ENCODE measurements at regions not wholly inside any gene's neighbourhood (a gene's known extent, or its start where the extent isn't known, plus 50 kb on each side); places are given as distances from the start of the nearest gene placed in this dataset.

DNA sequence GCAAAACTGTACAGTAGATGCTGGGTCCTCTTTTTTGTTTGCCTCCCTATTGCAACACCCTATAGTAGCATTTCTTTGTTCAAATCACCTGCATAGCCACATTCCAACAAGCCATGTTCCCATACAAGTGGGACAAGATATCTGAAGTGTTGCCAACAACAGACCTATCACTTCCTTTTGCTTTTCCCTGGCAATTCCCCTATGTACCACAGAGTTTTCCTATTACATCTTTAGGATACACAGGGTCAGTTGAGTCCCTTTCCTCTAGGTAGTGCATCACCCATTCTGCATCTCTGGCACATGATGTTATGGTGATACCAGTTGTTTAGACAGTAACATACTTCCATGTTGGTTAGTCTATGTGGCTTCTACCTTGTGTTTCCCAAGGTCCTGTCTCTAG is 125.1 kb upstream of the FBXL7 start:
- TF ChIP-seq FOS (IDR thresholded peaks at IDR 0.05; ENCODE audit: low read depth, low read length) (no peak), RFX5 (IDR thresholded peaks at IDR 0.05; ENCODE audit: low read depth, low read length) (no peak), MAFK (IDR thresholded peaks at IDR 0.05; ENCODE audit: low read depth, low read length) (no peak), RCOR1 (IDR thresholded peaks at IDR 0.05; ENCODE audit: insufficient replicate concordance, low read length) (no peak), CEBPB (IDR thresholded peaks at IDR 0.05; ENCODE audit: low read depth, low read length) (no peak), CHD1 (IDR thresholded peaks at IDR 0.05; ENCODE audit: low read depth, low read length) (no peak), MAZ (IDR thresholded peaks at IDR 0.05; ENCODE audit: borderline replicate concordance, low read depth, low read length) (no peak), NFE2L2 (IDR thresholded peaks at IDR 0.05; ENCODE audit: low read depth, low read length) (no peak), BHLHE40 (IDR thresholded peaks at IDR 0.05; ENCODE audit: low read depth, low read length) (no peak), MXI1 (IDR thresholded peaks at IDR 0.05; ENCODE audit: borderline replicate concordance, low read depth, low read length) (no peak), POLR2A (IDR thresholded peaks at IDR 0.05; ENCODE audit: low read depth, low read length) (no peak), RAD21 (IDR thresholded peaks at IDR 0.05; ENCODE audit: low read length) (no peak), SMC3 (IDR thresholded peaks at IDR 0.05; ENCODE audit: low read depth, low read length) (no peak)
- TF ChIP-seq, protein P1, sequence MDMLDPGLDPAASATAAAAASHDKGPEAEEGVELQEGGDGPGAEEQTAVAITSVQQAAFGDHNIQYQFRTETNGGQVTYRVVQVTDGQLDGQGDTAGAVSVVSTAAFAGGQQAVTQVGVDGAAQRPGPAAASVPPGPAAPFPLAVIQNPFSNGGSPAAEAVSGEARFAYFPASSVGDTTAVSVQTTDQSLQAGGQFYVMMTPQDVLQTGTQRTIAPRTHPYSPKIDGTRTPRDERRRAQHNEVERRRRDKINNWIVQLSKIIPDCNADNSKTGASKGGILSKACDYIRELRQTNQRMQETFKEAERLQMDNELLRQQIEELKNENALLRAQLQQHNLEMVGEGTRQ (IDR thresholded peaks at IDR 0.05; ENCODE audit: low read depth, low read length), result no peak
- TF ChIP-seq, protein P2, sequence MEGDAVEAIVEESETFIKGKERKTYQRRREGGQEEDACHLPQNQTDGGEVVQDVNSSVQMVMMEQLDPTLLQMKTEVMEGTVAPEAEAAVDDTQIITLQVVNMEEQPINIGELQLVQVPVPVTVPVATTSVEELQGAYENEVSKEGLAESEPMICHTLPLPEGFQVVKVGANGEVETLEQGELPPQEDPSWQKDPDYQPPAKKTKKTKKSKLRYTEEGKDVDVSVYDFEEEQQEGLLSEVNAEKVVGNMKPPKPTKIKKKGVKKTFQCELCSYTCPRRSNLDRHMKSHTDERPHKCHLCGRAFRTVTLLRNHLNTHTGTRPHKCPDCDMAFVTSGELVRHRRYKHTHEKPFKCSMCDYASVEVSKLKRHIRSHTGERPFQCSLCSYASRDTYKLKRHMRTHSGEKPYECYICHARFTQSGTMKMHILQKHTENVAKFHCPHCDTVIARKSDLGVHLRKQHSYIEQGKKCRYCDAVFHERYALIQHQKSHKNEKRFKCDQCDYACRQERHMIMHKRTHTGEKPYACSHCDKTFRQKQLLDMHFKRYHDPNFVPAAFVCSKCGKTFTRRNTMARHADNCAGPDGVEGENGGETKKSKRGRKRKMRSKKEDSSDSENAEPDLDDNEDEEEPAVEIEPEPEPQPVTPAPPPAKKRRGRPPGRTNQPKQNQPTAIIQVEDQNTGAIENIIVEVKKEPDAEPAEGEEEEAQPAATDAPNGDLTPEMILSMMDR (conservative IDR thresholded peaks at IDR 0.05; ENCODE audit: low read depth, low read length), result no peak
- TF ChIP-seq, protein P3, sequence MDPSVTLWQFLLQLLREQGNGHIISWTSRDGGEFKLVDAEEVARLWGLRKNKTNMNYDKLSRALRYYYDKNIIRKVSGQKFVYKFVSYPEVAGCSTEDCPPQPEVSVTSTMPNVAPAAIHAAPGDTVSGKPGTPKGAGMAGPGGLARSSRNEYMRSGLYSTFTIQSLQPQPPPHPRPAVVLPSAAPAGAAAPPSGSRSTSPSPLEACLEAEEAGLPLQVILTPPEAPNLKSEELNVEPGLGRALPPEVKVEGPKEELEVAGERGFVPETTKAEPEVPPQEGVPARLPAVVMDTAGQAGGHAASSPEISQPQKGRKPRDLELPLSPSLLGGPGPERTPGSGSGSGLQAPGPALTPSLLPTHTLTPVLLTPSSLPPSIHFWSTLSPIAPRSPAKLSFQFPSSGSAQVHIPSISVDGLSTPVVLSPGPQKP (IDR thresholded peaks at IDR 0.05; ENCODE audit: borderline replicate concordance, low read depth, low read length), result no peak
- H3K27me3 ChIP-seq (ENCODE audit: control insufficient read depth, insufficient read depth, low read length), result no peaks in the 10 kb centered on the region; the same call in 1 of the 2 replicates
- H3K36me3 ChIP-seq (ENCODE audit: control insufficient read depth, insufficient read depth, low read length), result no peaks in the 10 kb centered on the region
- ChIA-PET CTCF (no interaction called here), POLR2A (ENCODE audit: unreplicated experiment) (no interaction called here)
- no peak overlapping the region for H3K18ac ChIP-seq (ENCODE audit: low read depth, low read length)
- no peak overlapping the region for H2AFZ ChIP-seq (replicated peaks; ENCODE audit: low read length, poor library complexity)
- no peaks in the 10 kb centered on the region for H4K20me1 ChIP-seq (ENCODE audit: insufficient read depth, low read length)
- BruUV-seq (replicated peaks), result no TSS peak
- H3K4me1 ChIP-seq (ENCODE audit: control insufficient read depth, insufficient read depth, low read length), result no peaks in the 10 kb centered on the region
- no peaks in the 10 kb centered on the region for H3K79me1 ChIP-seq (ENCODE audit: low read depth in 1 of 2, low read length in 2 of 2)
- intact Hi-C loops (cut with micrococcal nuclease) (no loop called here), in situ Hi-C loops (cut with MboI; ENCODE audit: low sequenced_read_pairs) (no loop called here), dilution Hi-C loops (cut with HindIII; ENCODE audit: low sequenced_read_pairs, unreplicated experiment) (no loop called here)
- no peak overlapping the region for H4K5ac ChIP-seq (ENCODE audit: low read depth, low read length)
- no peak overlapping the region for H3K4me3 ChIP-seq (ENCODE audit: insufficient read depth, low read depth, low read length)
- H3K14ac ChIP-seq (replicated peaks; ENCODE audit: low read depth, low read length), result no peak overlapping the region
- no peak overlapping the region for H3K23ac ChIP-seq (ENCODE audit: low read depth, low read length)
- no peak overlapping the region for H3K4me2 ChIP-seq (ENCODE audit: low read depth, low read length)
- H4K91ac ChIP-seq (ENCODE audit: insufficient read depth, low read depth, low read length), result no peak overlapping the region
- no peak overlapping the region for H3K56ac ChIP-seq (ENCODE audit: extremely low read depth, insufficient read depth, low read length)
- no peaks in the 10 kb centered on the region for H3K9me3 ChIP-seq (ENCODE audit: control insufficient read depth, insufficient read depth, low read length)
- no peak overlapping the region for H3K27ac ChIP-seq (ENCODE audit: insufficient read depth, low read length)
- H4K8ac ChIP-seq (ENCODE audit: low read depth in 2 of 2, low read length in 2 of 2), result no peak overlapping the region
- no peak overlapping the region for H2BK120ac ChIP-seq (ENCODE audit: low read depth, low read length)
- H3K9me1 ChIP-seq (ENCODE audit: insufficient read depth, low read length), result no peaks in the 10 kb centered on the region; the same call in 1 of the 2 replicates
- no peak overlapping the region for H3K4ac ChIP-seq (ENCODE audit: low read depth, low read length)
- H3K9ac ChIP-seq (ENCODE audit: low read depth, low read length), result no peak overlapping the region
- ATAC-seq (ENCODE audit: low read depth), result no peak
- no peak overlapping the region for H2BK5ac ChIP-seq (ENCODE audit: low read depth, low read length, poor library complexity, severe bottlenecking)
- no peak for DNase-seq
- H2AK5ac ChIP-seq (ENCODE audit: low read depth, low read length), result no peak overlapping the region
- no peak overlapping the region for H2AK9ac ChIP-seq (replicated peaks; ENCODE audit: low read depth, low read length, poor library complexity)
- H2BK15ac ChIP-seq (ENCODE audit: low read depth, low read length), result no peak overlapping the region
- no peak overlapping the region for H2BK20ac ChIP-seq (ENCODE audit: low read depth, low read length)

All from IMR-90 (cell line).